ENCODE measurements at regions not wholly inside any gene's neighbourhood (a gene's known extent, or its start where the extent isn't known, plus 50 kb on each side); places are given as distances from the start of the nearest gene placed in this dataset.

- H3K9ac ChIP-seq (ENCODE audit: low read depth in 1 of 3, low read length in 3 of 3), result no peak overlapping the region
- H3K9me3 ChIP-seq (ENCODE audit: control insufficient read depth in 3 of 3, low read length in 3 of 3), result no peaks in the 10 kb centered on the region
- no peak overlapping the region for H3K4me3 ChIP-seq (ENCODE audit: low read length in 3 of 3)
- H3K27me3 ChIP-seq (ENCODE audit: control insufficient read depth in 3 of 3, insufficient read depth in 3 of 3, low read length in 3 of 3), result no peaks in the 10 kb centered on the region
- H3K4me1 ChIP-seq (ENCODE audit: control insufficient read depth in 3 of 3, insufficient read depth in 3 of 3, low read length in 3 of 3), result no peaks in the 10 kb centered on the region
- H3K36me3 ChIP-seq (ENCODE audit: control insufficient read depth in 3 of 3, insufficient read depth in 3 of 3, low read length in 3 of 3), result no peaks in the 10 kb centered on the region
- no peak overlapping the region for H3K27ac ChIP-seq (ENCODE audit: low read depth, low read length)
Measured at GRCh38 chr7:10346032-10346431, 627.6 kb upstream of the PHF14 start.

DNA sequence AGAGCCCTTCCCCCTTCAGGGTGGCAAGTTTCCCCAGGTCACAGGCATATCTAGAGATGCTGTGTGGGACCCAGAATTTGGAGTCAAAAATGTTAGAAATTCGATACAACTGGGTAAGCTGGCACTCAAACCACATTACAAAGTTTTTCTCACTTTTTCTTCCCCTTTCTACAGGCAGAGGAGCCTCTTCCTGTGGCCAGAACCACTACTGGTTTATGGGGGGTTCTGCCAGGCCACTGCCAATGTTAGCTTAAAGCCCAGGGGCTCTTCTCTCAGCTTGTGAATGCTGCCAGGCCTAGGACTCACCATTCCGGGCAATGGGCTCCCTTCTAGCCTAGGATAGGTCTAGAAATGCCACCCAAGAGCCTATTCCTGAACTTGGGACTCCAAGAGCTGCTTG is 617.9 kb upstream of the PHF14 start:
- H3K9me3 ChIP-seq (ENCODE audit: control insufficient read depth in 3 of 3, low read length in 3 of 3), result peaks cover 0 to 4% (median 2%) of the 10 kb centered on the region in 3 donors

GRCh38 chr7:10360050-10360449 is 613.6 kb upstream of the PHF14 start:
- H3K9me3 ChIP-seq (ENCODE audit: control insufficient read depth in 3 of 3, low read length in 3 of 3), result peaks cover 0 to 7% (median 4%) of the 10 kb centered on the region in 3 donors
- H3K9ac ChIP-seq (ENCODE audit: low read depth in 1 of 3, low read length in 3 of 3), result no peak overlapping the region
- H3K27ac ChIP-seq (ENCODE audit: low read depth, low read length), result no peak overlapping the region
- H3K36me3 ChIP-seq (ENCODE audit: control insufficient read depth in 3 of 3, insufficient read depth in 3 of 3, low read length in 3 of 3), result no peaks in the 10 kb centered on the region
- no peak overlapping the region for H3K4me3 ChIP-seq (ENCODE audit: low read length in 3 of 3)
- no peaks in the 10 kb centered on the region for H3K27me3 ChIP-seq (ENCODE audit: control insufficient read depth in 3 of 3, insufficient read depth in 3 of 3, low read length in 3 of 3)
- no peaks in the 10 kb centered on the region for H3K4me1 ChIP-seq (ENCODE audit: control insufficient read depth in 3 of 3, insufficient read depth in 3 of 3, low read length in 3 of 3)

More for the DNA sequence above, 617.9 kb upstream of the PHF14 start:
- no peaks in the 10 kb centered on the region for H3K36me3 ChIP-seq (ENCODE audit: control insufficient read depth in 3 of 3, insufficient read depth in 3 of 3, low read length in 3 of 3)
- H3K4me1 ChIP-seq (ENCODE audit: control insufficient read depth in 3 of 3, insufficient read depth in 3 of 3, low read length in 3 of 3), result no peaks in the 10 kb centered on the region
- no peak overlapping the region for H3K4me3 ChIP-seq (ENCODE audit: low read length in 3 of 3)
- H3K27ac ChIP-seq (ENCODE audit: low read depth, low read length), result no peak overlapping the region
- no peak overlapping the region for H3K9ac ChIP-seq (ENCODE audit: low read depth in 1 of 3, low read length in 3 of 3)
- H3K27me3 ChIP-seq (ENCODE audit: control insufficient read depth in 3 of 3, insufficient read depth in 3 of 3, low read length in 3 of 3), result no peaks in the 10 kb centered on the region

DNA sequence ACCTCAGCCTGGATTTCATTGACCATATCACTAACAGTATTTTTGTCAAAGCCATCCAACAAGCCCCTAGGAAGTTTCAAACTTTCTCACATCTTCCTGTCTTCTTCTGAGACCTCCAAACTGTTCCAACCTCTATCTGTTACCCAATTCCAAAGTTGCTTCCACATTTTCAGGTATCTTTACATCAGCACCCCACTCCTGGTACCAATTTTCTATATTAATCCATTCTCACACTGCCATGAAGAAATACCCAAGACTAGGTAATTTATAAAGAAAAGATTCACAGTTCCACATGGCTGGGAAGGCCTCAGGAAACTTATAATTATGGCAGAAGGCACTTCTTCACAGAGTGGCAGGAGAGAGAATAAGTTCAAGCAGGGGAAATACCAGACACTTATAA is 571.9 kb upstream of the PHF14 start:
- peaks cover 0 to 3% (median 2%) of the 10 kb centered on the region in 3 donors for H3K9me3 ChIP-seq (ENCODE audit: control insufficient read depth in 3 of 3, low read length in 3 of 3)
- H3K9ac ChIP-seq (ENCODE audit: low read depth in 1 of 3, low read length in 3 of 3), result no peak overlapping the region
- H3K27ac ChIP-seq (ENCODE audit: low read depth, low read length), result no peak overlapping the region
- H3K4me1 ChIP-seq (ENCODE audit: control insufficient read depth in 3 of 3, insufficient read depth in 3 of 3, low read length in 3 of 3), result no peaks in the 10 kb centered on the region
- no peaks in the 10 kb centered on the region for H3K27me3 ChIP-seq (ENCODE audit: control insufficient read depth in 3 of 3, insufficient read depth in 3 of 3, low read length in 3 of 3)
- no peak overlapping the region for H3K4me3 ChIP-seq (ENCODE audit: low read length in 3 of 3)
- H3K36me3 ChIP-seq (ENCODE audit: control insufficient read depth in 3 of 3, insufficient read depth in 3 of 3, low read length in 3 of 3), result no peaks in the 10 kb centered on the region

DNA sequence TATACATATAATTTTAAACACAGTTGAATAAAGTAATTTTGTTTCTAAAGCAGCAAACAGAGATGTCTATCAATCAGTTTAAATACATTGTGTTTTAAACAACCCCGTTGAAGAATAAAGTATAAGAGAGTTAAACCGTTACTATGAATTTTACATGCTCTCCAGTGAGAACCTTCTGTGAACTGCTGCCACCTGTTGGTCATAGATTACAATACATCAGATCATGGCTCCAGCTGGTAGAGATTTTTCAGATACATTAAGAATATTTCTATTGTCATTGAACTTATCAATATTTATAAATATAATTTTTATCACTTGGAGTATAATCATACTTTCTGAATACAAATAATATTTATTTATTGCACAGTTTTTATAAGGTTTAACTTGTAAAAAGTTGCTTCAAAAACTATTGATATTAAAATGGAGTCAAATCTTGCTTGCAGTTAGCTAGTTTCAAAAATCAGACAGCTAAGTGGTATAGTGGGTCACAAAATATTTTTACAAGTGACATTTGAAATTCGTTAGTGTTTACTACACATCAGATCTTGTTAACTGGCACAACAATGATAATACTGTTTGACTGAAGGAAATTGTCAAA is 561.2 kb upstream of the PHF14 start:
- Histone ChIP-seq H3K36me3 (ENCODE audit: control insufficient read depth in 3 of 3, insufficient read depth in 3 of 3, low read length in 3 of 3) (no peaks in the 10 kb centered on the region), H3K27ac (ENCODE audit: low read depth, low read length) (no peak overlapping the region), H3K27me3 (ENCODE audit: control insufficient read depth in 3 of 3, insufficient read depth in 3 of 3, low read length in 3 of 3) (no peaks in the 10 kb centered on the region), H3K9me3 (ENCODE audit: control insufficient read depth in 3 of 3, low read length in 3 of 3) (no peaks in the 10 kb centered on the region), H3K4me3 (ENCODE audit: low read length in 3 of 3) (no peak overlapping the region), H3K4me1 (ENCODE audit: control insufficient read depth in 3 of 3, insufficient read depth in 3 of 3, low read length in 3 of 3) (no peaks in the 10 kb centered on the region), H3K9ac (ENCODE audit: low read depth in 1 of 3, low read length in 3 of 3) (no peak overlapping the region)

DNA sequence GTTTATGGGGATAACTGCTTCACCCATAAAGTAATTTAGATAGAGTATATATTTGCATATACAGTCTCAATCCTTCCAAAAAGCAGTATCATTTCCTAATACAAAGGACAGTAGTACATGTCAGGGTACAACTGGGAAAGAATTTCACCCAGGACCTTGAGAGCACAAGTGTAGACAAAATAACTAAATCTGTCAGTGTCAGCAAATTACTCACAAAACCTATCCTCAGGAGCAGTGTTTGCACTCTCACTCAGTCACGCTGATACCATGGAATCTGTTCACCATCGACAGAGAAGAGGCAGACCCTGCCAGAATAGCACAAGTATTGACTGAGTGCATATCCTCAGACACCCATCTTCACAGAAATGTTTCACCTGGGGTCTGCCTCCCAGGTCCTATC is 554.7 kb upstream of the PHF14 start:
- no peak overlapping the region for H3K27ac ChIP-seq (ENCODE audit: low read depth, low read length)
- H3K4me1 ChIP-seq (ENCODE audit: control insufficient read depth in 3 of 3, insufficient read depth in 3 of 3, low read length in 3 of 3), result no peaks in the 10 kb centered on the region
- no peak overlapping the region for H3K9ac ChIP-seq (ENCODE audit: low read depth in 1 of 3, low read length in 3 of 3)
- no peaks in the 10 kb centered on the region for H3K36me3 ChIP-seq (ENCODE audit: control insufficient read depth in 3 of 3, insufficient read depth in 3 of 3, low read length in 3 of 3)
- H3K9me3 ChIP-seq (ENCODE audit: control insufficient read depth in 3 of 3, low read length in 3 of 3), result no peaks in the 10 kb centered on the region
- H3K4me3 ChIP-seq (ENCODE audit: low read length in 3 of 3), result no peak overlapping the region
- H3K27me3 ChIP-seq (ENCODE audit: control insufficient read depth in 3 of 3, insufficient read depth in 3 of 3, low read length in 3 of 3), result no peaks in the 10 kb centered on the region

DNA sequence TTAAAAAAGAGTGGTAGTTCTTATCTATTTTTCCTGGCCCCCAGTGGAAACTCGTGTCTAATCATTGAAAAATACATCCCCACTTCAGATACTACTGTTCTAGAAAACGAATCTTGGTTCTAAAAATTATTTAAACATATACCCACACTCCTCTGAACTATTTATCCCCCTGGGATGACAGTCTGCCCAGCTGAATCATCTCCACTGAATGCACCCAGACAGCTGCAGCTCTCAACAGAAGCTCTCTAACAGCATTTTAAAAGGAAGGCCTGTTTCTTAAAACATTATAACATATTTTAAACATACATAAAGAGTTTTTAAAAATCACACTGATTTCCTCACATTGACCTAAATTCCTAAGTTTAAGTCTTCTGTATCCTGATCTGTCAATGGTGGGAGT is 544.6 kb upstream of the PHF14 start:
- Histone ChIP-seq H3K4me1 (ENCODE audit: control insufficient read depth in 3 of 3, insufficient read depth in 3 of 3, low read length in 3 of 3) (no peaks in the 10 kb centered on the region), H3K9me3 (ENCODE audit: control insufficient read depth in 3 of 3, low read length in 3 of 3) (no peaks in the 10 kb centered on the region), H3K27ac (ENCODE audit: low read depth, low read length) (no peak overlapping the region), H3K27me3 (ENCODE audit: control insufficient read depth in 3 of 3, insufficient read depth in 3 of 3, low read length in 3 of 3) (no peaks in the 10 kb centered on the region), H3K9ac (ENCODE audit: low read depth in 1 of 3, low read length in 3 of 3) (no peak overlapping the region), H3K4me3 (ENCODE audit: low read length in 3 of 3) (no peak overlapping the region), H3K36me3 (ENCODE audit: control insufficient read depth in 3 of 3, insufficient read depth in 3 of 3, low read length in 3 of 3) (no peaks in the 10 kb centered on the region)

GRCh38 chr7:10429511-10429910 is 544.2 kb upstream of the PHF14 start:
- no peak overlapping the region for H3K9ac ChIP-seq (ENCODE audit: low read depth in 1 of 3, low read length in 3 of 3)
- H3K4me3 ChIP-seq (ENCODE audit: low read length in 3 of 3), result no peak overlapping the region
- H3K27ac ChIP-seq (ENCODE audit: low read depth, low read length), result no peak overlapping the region
- no peaks in the 10 kb centered on the region for H3K9me3 ChIP-seq (ENCODE audit: control insufficient read depth in 3 of 3, low read length in 3 of 3)
- no peaks in the 10 kb centered on the region for H3K36me3 ChIP-seq (ENCODE audit: control insufficient read depth in 3 of 3, insufficient read depth in 3 of 3, low read length in 3 of 3)
- no peaks in the 10 kb centered on the region for H3K27me3 ChIP-seq (ENCODE audit: control insufficient read depth in 3 of 3, insufficient read depth in 3 of 3, low read length in 3 of 3)
- H3K4me1 ChIP-seq (ENCODE audit: control insufficient read depth in 3 of 3, insufficient read depth in 3 of 3, low read length in 3 of 3), result no peaks in the 10 kb centered on the region

GRCh38 chr7:10436302-10436701 is 537.4 kb upstream of the PHF14 start:
- no peaks in the 10 kb centered on the region for H3K36me3 ChIP-seq (ENCODE audit: control insufficient read depth in 3 of 3, insufficient read depth in 3 of 3, low read length in 3 of 3)
- no peaks in the 10 kb centered on the region for H3K4me1 ChIP-seq (ENCODE audit: control insufficient read depth in 3 of 3, insufficient read depth in 3 of 3, low read length in 3 of 3)
- no peak overlapping the region for H3K4me3 ChIP-seq (ENCODE audit: low read length in 3 of 3)
- H3K27ac ChIP-seq (ENCODE audit: low read depth, low read length), result no peak overlapping the region
- no peak overlapping the region for H3K9ac ChIP-seq (ENCODE audit: low read depth in 1 of 3, low read length in 3 of 3)
- no peaks in the 10 kb centered on the region for H3K9me3 ChIP-seq (ENCODE audit: control insufficient read depth in 3 of 3, low read length in 3 of 3)
- no peaks in the 10 kb centered on the region for H3K27me3 ChIP-seq (ENCODE audit: control insufficient read depth in 3 of 3, insufficient read depth in 3 of 3, low read length in 3 of 3)

DNA sequence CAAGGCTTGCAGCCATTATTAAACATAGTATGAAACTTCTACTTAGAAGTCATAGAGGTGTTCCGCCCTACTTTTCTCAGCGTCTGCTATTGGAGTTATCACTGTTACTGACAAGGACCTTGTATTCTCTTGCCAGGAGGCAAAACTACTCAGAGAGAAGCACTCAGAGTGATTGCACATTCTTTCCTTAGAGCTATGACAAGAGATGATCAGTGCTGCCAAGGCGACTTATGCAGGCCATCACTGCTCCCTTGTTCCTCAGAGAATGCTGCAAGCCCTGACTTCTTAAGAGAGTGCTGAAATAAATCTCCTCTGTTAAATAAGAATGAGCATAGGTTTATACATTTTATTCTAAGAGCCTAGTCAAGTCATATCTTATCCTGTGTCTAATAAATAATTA is 534.6 kb upstream of the PHF14 start:
- H3K36me3 ChIP-seq (ENCODE audit: control insufficient read depth in 3 of 3, insufficient read depth in 3 of 3, low read length in 3 of 3), result no peaks in the 10 kb centered on the region
- H3K4me1 ChIP-seq (ENCODE audit: control insufficient read depth in 3 of 3, insufficient read depth in 3 of 3, low read length in 3 of 3), result no peaks in the 10 kb centered on the region
- H3K9me3 ChIP-seq (ENCODE audit: control insufficient read depth in 3 of 3, low read length in 3 of 3), result no peaks in the 10 kb centered on the region
- H3K9ac ChIP-seq (ENCODE audit: low read depth in 1 of 3, low read length in 3 of 3), result no peak overlapping the region
- no peak overlapping the region for H3K4me3 ChIP-seq (ENCODE audit: low read length in 3 of 3)
- no peak overlapping the region for H3K27ac ChIP-seq (ENCODE audit: low read depth, low read length)
- H3K27me3 ChIP-seq (ENCODE audit: control insufficient read depth in 3 of 3, insufficient read depth in 3 of 3, low read length in 3 of 3), result no peaks in the 10 kb centered on the region

DNA sequence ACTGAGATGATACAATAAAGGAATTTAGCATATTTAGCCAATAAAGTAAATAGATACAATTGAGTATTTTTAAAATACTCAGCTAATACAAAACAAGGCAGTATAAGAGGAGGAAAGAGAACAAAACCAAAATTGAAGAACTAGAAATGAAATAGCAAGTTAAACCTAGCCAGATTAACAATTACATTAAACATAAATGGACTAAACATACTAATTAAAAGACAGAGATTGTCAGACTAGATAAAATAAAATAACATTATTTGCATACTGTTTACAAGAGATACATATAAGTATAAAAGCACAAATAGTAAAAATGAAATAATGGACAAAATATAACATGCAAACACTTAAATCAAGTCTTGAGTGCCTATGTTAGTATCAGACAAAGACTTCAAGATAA is 517.7 kb upstream of the PHF14 start:
- Histone ChIP-seq H3K9me3 (ENCODE audit: control insufficient read depth in 3 of 3, low read length in 3 of 3) (peaks cover 0 to 5% (median 0%) of the 10 kb centered on the region in 3 donors), H3K36me3 (ENCODE audit: control insufficient read depth in 3 of 3, insufficient read depth in 3 of 3, low read length in 3 of 3) (no peaks in the 10 kb centered on the region), H3K4me3 (ENCODE audit: low read length in 3 of 3) (no peak overlapping the region), H3K27ac (ENCODE audit: low read depth, low read length) (no peak overlapping the region), H3K4me1 (ENCODE audit: control insufficient read depth in 3 of 3, insufficient read depth in 3 of 3, low read length in 3 of 3) (no peaks in the 10 kb centered on the region), H3K27me3 (ENCODE audit: control insufficient read depth in 3 of 3, insufficient read depth in 3 of 3, low read length in 3 of 3) (no peaks in the 10 kb centered on the region), H3K9ac (ENCODE audit: low read depth in 1 of 3, low read length in 3 of 3) (no peak overlapping the region)

Data from skeletal muscle tissue (tissue), 3 donors.